GM06990 (cell line): ENCODE measurements at regions not wholly inside any gene's neighbourhood (a gene's known extent, or its start where the extent isn't known, plus 50 kb on each side); places are given as distances from the start of the nearest gene placed in this dataset.
"Not testable (repeated sequence)": the region's sequence is repeated elsewhere in the genome, so short reads cannot be mapped to it uniquely, and the experiment has no call there.

ENCODE experiments used
- DNase-seq: peaks from one replicate; pipeline ENCODE4 v3.0.0-alpha.2; 2011; ENCODE audit not compliant: insufficient read length; ENCODE audit errors: extremely low read depth
- H3K27me3 ChIP-seq: replicated peaks from 2 replicates; pipeline ENCODE4 v1.6.0; 2011; ENCODE audit warnings: low read length; ENCODE audit not compliant: control insufficient read depth, insufficient read depth
- H3K36me3 ChIP-seq: 2 replicates; pipeline ENCODE4 v1.5.1; 2011; ENCODE audit warnings: low read length; ENCODE audit not compliant: control insufficient read depth, insufficient read depth
- H3K4me3 ChIP-seq: replicated peaks from 2 replicates; pipeline ENCODE4 v1.5.1; 2011; ENCODE audit warnings: low read depth, mild to moderate bottlenecking, control low read depth, low read length
- TF ChIP-seq, protein P1 (sequence below): IDR thresholded peaks from 2 replicates; pipeline ENCODE4 v1.5.1; 2011; ENCODE audit warnings: low read length, control low read depth, mild to moderate bottlenecking, inconsistent platforms; ENCODE audit not compliant: insufficient read depth, poor library complexity, severe bottlenecking

DNA sequence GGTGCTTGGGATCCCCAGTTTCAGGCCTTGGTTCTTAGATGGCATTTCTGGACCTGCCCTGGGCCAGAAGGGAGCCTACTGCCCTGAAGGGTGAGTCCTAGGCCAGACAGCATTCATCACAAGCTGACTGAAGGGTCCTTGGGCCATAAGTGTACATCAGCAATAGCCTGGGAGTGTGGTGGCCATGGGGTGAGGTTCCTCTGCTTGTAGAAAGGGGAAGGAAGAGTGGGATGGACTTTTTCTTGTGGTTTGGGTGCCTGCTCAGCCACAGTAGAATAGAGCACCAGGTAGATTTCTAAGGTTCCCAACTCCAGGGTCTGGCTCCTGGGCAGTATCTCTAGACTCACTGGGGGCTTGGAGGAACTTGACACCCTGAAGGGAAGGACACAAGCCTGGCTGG is 95.2 kb upstream of the PHF24 start:
- H3K27me3 ChIP-seq, result no peaks in the 10 kb centered on the region

DNA sequence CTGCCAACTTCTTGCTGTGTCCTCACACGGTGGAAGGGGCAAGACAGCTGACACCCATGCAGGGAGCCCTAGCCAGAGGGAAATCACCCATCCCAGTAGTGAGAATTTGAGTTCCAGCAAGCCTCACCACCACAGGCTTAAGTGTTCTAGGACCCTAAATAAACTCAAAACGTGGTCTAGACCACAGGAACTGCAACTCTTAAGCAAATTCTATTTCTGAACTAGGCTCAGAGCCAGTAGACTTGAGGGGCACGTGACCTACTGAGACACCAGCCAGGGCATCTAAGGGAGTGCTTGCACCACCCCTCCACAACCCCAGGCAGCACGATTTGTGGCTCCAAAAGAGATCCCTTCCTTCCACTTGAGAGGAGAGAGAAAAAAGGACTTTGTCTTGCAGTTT is 96.0 kb upstream of the PHF24 start:
- TF ChIP-seq, protein P1, sequence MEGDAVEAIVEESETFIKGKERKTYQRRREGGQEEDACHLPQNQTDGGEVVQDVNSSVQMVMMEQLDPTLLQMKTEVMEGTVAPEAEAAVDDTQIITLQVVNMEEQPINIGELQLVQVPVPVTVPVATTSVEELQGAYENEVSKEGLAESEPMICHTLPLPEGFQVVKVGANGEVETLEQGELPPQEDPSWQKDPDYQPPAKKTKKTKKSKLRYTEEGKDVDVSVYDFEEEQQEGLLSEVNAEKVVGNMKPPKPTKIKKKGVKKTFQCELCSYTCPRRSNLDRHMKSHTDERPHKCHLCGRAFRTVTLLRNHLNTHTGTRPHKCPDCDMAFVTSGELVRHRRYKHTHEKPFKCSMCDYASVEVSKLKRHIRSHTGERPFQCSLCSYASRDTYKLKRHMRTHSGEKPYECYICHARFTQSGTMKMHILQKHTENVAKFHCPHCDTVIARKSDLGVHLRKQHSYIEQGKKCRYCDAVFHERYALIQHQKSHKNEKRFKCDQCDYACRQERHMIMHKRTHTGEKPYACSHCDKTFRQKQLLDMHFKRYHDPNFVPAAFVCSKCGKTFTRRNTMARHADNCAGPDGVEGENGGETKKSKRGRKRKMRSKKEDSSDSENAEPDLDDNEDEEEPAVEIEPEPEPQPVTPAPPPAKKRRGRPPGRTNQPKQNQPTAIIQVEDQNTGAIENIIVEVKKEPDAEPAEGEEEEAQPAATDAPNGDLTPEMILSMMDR, result no peak
- Histone ChIP-seq H3K27me3 (no peaks in the 10 kb centered on the region), H3K36me3 (no peaks in the 10 kb centered on the region), H3K4me3 (no peak overlapping the region)
- DNase-seq, result no peak

More for the DNA sequence above, 95.2 kb upstream of the PHF24 start:
- Histone ChIP-seq H3K4me3 (no peak overlapping the region), H3K36me3 (no peaks in the 10 kb centered on the region)
- no peak for DNase-seq
- TF ChIP-seq, protein P1, result no peak

DNA sequence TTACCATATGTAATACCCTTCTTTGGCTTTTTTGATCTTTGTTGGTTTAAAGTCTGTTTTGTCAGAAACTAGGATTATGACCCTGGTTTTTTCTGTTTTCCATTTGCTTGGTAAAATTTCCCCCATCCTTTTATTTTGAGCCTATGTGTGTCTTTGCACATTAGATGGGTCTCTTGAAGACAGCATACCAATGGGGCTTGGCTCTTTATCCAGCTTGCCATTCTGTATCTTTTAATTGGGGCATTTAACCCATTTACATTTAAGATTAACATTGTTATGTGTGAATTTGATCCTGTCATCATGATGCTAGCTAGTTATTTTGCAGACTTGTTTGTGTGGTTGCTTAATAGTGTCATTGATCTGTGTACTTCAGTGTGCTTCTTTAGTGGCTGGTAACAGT is 103.1 kb upstream of the PHF24 start:
- H3K36me3 ChIP-seq, DNase-seq, H3K4me3 ChIP-seq, H3K27me3 ChIP-seq: not testable (repeated sequence)

DNA sequence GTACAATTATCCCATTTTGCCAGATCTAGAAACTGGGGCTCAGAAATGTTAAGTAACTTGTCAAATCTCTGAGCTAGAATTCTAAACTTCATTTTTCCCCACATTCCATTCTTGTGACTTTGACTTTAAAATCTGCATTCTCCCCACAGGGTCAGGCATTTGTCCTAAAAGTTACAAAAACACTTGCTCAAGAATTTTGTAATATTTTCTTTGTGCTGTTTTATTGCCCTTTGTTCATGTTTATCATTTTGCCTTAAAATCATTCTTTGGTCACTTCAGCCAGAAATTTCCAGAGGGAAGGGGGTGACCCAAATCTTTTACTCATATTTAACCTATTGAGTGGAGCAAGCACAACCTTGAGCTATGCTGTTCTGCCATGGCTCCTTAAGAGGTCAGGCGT is 120.1 kb upstream of the CCL21 start:
- Histone ChIP-seq H3K27me3 (peaks cover 1% of the 10 kb centered on the region), H3K36me3 (no peaks in the 10 kb centered on the region), H3K4me3 (no peak overlapping the region)
- TF ChIP-seq, protein P1, result no peak
- DNase-seq, result no peak

DNA sequence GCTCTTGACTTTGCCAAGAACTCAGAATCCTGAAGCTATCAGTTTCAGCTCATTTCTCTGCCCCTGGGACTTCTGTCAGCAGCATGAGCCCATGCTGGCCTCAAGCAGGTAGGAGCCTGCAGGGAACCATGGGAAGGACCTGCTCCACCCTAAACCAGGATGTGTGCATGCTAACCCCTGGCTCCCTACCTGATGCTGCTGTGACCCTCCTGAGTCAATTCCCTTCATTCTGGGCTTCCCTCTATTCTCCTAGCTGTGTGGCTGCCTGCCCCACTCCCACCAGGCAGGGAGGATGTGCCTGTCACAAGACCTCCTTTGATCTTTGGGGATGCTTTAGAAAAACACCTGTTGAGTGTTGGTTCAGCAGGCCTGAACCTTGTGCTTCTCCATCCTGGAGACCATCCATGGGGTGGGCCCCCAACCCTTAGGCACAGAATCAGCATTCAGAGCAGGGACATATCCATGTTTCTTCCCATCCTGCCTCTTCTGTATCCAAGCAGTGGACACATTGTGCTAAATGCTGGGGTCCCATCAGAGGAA is 117.1 kb upstream of the CCL21 start:
- DNase-seq, result no peak
- TF ChIP-seq, protein P1, result no peak
- H3K36me3 ChIP-seq, result no peaks in the 10 kb centered on the region

DNA sequence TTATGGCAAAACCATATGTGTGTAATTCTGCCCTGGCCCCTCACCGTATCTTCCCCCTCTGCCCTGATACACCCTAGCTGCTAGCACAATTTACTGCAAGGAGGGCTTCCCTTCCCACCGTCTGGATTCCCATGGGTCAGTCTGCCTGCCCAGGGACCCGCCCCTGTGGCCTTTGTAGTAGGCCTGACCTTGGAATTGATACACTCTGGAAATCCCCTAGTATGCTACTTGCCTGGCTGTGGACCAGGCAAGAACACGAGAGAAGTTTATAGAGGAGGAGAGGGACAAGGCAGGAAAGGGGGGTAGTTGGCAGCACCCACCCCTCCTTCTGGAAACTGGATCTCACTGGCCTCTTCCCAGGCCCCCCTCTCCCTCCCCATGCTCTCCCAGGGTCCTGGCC is 115.8 kb upstream of the CCL21 start:
- Histone ChIP-seq H3K4me3 (no peak overlapping the region), H3K36me3 (no peaks in the 10 kb centered on the region), H3K27me3 (peaks cover 1% of the 10 kb centered on the region)
- DNase-seq, result no peak
- TF ChIP-seq, protein P1, result no peak

More for the DNA sequence above, 117.1 kb upstream of the CCL21 start:
- Histone ChIP-seq H3K4me3 (no peak overlapping the region), H3K27me3 (peaks cover 1% of the 10 kb centered on the region)
